Astrocyte (in vitro differentiated cells and primary cell): ENCODE measurements at regions not wholly inside any gene's neighbourhood (a gene's known extent, or its start where the extent isn't known, plus 50 kb on each side); places are given as distances from the start of the nearest gene placed in this dataset.

ENCODE experiments used
- DNase-seq: peaks from one replicate; pipeline ENCODE4 v3.0.0-alpha.2; 2010; ENCODE audit warnings: low read depth
- FAIRE-seq: peaks from 2 replicates; lab custom pipeline; 2011; peaks lifted over from hg19 to GRCh38; lab: Jason Lieb, UNC
- H2AFZ ChIP-seq: 2 replicates; pipeline ENCODE4 v1.6.0; 2012; ENCODE audit warnings: low read depth, low read length, inconsistent platforms
- H3K27ac ChIP-seq: 2 replicates; pipeline ENCODE4 v1.5.1; 2011; ENCODE audit warnings: low read depth, low read length, inconsistent platforms
- H3K27me3 ChIP-seq: 2 replicates; pipeline ENCODE4 v1.6.0; 2011; ENCODE audit warnings: low read length, inconsistent platforms; ENCODE audit not compliant: insufficient read depth
- H3K36me3 ChIP-seq: 2 replicates; pipeline ENCODE4 v1.5.1; 2011; ENCODE audit warnings: low read length, inconsistent platforms; ENCODE audit not compliant: insufficient read depth
- H3K4me1 ChIP-seq: 2 replicates; pipeline ENCODE4 v1.5.1; 2011; ENCODE audit warnings: low read length, inconsistent platforms; ENCODE audit not compliant: insufficient read depth
- H3K4me2 ChIP-seq: 2 replicates; pipeline ENCODE4 v1.6.0; 2012; ENCODE audit warnings: low read length, inconsistent platforms
- H3K4me3 ChIP-seq: 2 replicates; pipeline ENCODE4 v1.5.1; 2011; ENCODE audit warnings: low read depth, mild to moderate bottlenecking, low read length, inconsistent platforms; ENCODE audit not compliant: insufficient read depth
- H3K79me2 ChIP-seq: 2 replicates; pipeline ENCODE4 v1.6.0; 2012; ENCODE audit warnings: mild to moderate bottlenecking, low read length, inconsistent platforms; ENCODE audit not compliant: insufficient read depth
- H3K9ac ChIP-seq: 2 replicates; pipeline ENCODE4 v1.6.0; 2012; ENCODE audit warnings: mild to moderate bottlenecking, low read length, inconsistent platforms
- H3K9me3 ChIP-seq: 2 replicates; pipeline ENCODE4 v1.5.1; 2012; ENCODE audit warnings: low read depth, mild to moderate bottlenecking, low read length, inconsistent platforms; ENCODE audit not compliant: insufficient read depth
- H4K20me1 ChIP-seq: 2 replicates; pipeline ENCODE4 v1.6.0; 2012; ENCODE audit warnings: low read length, inconsistent platforms; ENCODE audit not compliant: insufficient read depth
- H3K27ac Mint-ChIP-seq: one replicate; pipeline ENCODE4 v1.8.0; 2021; ENCODE audit warnings: mild to moderate bottlenecking, mixed read lengths; ENCODE audit not compliant: unreplicated experiment
- H3K27me3 Mint-ChIP-seq: one replicate; pipeline ENCODE4 v1.8.0; 2021; ENCODE audit warnings: low read depth, mixed read lengths; ENCODE audit not compliant: unreplicated experiment
- H3K36me3 Mint-ChIP-seq: one replicate; pipeline ENCODE4 v1.8.0; 2021; ENCODE audit warnings: low read depth, mixed read lengths; ENCODE audit not compliant: unreplicated experiment
- H3K4me1 Mint-ChIP-seq: one replicate; pipeline ENCODE4 v1.8.0; 2021; ENCODE audit warnings: low read depth, mixed read lengths; ENCODE audit not compliant: unreplicated experiment
- H3K4me3 Mint-ChIP-seq: one replicate; pipeline ENCODE4 v1.8.0; 2021; ENCODE audit warnings: mild to moderate bottlenecking, moderate library complexity, mixed read lengths; ENCODE audit not compliant: unreplicated experiment
- H3K9me3 Mint-ChIP-seq: one replicate; pipeline ENCODE4 v1.8.0; 2021; ENCODE audit warnings: mild to moderate bottlenecking, mixed read lengths; ENCODE audit not compliant: unreplicated experiment
- EZH2 ChIP-seq: IDR thresholded peaks from 2 replicates; pipeline ENCODE4 v1.6.1; 2012; ENCODE audit warnings: mild to moderate bottlenecking, low read length, inconsistent platforms; ENCODE audit not compliant: insufficient read depth
- TF ChIP-seq, protein P1 (sequence below): IDR thresholded peaks from 2 replicates; pipeline ENCODE4 v1.5.1; 2011; ENCODE audit warnings: low read depth, mild to moderate bottlenecking, inconsistent platforms, low read length, moderate library complexity; ENCODE audit not compliant: insufficient read depth

DNA sequence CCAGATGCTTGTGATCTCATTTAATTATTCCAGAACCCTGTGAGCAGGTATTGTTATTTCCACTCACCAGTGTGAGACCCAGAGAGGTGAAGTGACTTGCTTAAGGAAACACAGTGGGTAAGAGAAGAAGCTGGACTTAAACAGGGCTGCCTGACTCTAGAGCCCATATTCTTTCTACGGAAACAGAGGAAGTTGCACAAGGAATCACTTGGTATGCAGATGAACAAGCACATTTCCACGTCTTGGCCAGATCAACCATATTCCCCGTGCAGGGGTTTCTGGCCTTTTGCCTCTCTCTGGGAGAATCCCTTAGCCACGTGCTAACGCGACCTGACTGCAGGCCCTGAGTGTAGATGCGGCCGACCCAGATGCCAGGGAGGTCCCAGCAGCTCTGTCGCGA is 195.5 kb upstream of the ATP6AP2 start:
- H3K27me3 Mint-ChIP-seq, result no peaks in the 10 kb centered on the region

DNA sequence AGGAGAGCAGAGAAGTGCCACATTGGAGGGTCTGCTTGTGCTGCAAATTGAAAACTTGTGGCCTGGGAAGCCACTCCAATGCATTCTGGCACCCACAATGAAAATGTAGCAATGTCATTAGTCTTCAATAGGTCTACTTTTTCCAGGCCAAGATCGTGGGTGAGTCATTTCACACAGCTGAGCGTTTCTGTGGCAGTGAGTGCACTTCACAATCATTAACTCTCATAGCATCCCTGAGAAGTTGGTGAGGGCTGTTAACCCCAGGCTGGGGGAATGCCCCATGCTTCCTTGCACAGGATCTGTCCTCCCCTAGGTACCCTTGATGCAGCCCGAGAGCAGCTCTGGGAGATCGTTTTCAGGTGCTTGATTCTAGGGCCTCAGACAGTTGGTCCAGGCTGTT is 196.8 kb upstream of the ATP6AP2 start:
- H3K27ac ChIP-seq, result no peak overlapping the region
- H3K9me3 ChIP-seq, result no peaks in the 10 kb centered on the region
- no peak overlapping the region for H3K4me3 Mint-ChIP-seq
- H3K4me1 Mint-ChIP-seq, result peaks cover 2% of the 10 kb centered on the region
- H3K27me3 ChIP-seq, result no peaks in the 10 kb centered on the region
- TF ChIP-seq EZH2, result no peak
- TF ChIP-seq, protein P1, sequence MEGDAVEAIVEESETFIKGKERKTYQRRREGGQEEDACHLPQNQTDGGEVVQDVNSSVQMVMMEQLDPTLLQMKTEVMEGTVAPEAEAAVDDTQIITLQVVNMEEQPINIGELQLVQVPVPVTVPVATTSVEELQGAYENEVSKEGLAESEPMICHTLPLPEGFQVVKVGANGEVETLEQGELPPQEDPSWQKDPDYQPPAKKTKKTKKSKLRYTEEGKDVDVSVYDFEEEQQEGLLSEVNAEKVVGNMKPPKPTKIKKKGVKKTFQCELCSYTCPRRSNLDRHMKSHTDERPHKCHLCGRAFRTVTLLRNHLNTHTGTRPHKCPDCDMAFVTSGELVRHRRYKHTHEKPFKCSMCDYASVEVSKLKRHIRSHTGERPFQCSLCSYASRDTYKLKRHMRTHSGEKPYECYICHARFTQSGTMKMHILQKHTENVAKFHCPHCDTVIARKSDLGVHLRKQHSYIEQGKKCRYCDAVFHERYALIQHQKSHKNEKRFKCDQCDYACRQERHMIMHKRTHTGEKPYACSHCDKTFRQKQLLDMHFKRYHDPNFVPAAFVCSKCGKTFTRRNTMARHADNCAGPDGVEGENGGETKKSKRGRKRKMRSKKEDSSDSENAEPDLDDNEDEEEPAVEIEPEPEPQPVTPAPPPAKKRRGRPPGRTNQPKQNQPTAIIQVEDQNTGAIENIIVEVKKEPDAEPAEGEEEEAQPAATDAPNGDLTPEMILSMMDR, result no peak
- H3K79me2 ChIP-seq, result no peaks in the 10 kb centered on the region
- H3K27me3 Mint-ChIP-seq, result no peaks in the 10 kb centered on the region
- no peak overlapping the region for H3K4me2 ChIP-seq
- FAIRE-seq (no peak), DNase-seq (peak; percentile 24)
- H4K20me1 ChIP-seq, result no peaks in the 10 kb centered on the region
- no peak overlapping the region for H3K9ac ChIP-seq
- no peaks in the 10 kb centered on the region for H3K4me1 ChIP-seq
- no peak overlapping the region for H3K27ac Mint-ChIP-seq
- H3K36me3 ChIP-seq, result no peaks in the 10 kb centered on the region
- H3K9me3 Mint-ChIP-seq, result no peaks in the 10 kb centered on the region
- H3K4me3 ChIP-seq, result no peak overlapping the region
- no peak overlapping the region for H2AFZ ChIP-seq
- H3K36me3 Mint-ChIP-seq, result no peaks in the 10 kb centered on the region

More for the DNA sequence above, 195.5 kb upstream of the ATP6AP2 start:
- Histone ChIP-seq H3K9ac (no peak overlapping the region), H3K79me2 (no peaks in the 10 kb centered on the region), H3K4me2 (no peak overlapping the region), H4K20me1 (no peaks in the 10 kb centered on the region), H3K4me3 (no peak overlapping the region), H3K4me1 (no peaks in the 10 kb centered on the region), H2AFZ (no peak overlapping the region), H3K27me3 (no peaks in the 10 kb centered on the region), H3K36me3 (no peaks in the 10 kb centered on the region), H3K27ac (no peak overlapping the region), H3K9me3 (no peaks in the 10 kb centered on the region)
- FAIRE-seq, result no peak
- H3K36me3 Mint-ChIP-seq, result no peaks in the 10 kb centered on the region
- peaks cover 2% of the 10 kb centered on the region for H3K4me1 Mint-ChIP-seq
- TF ChIP-seq EZH2, result no peak
- TF ChIP-seq, protein P1, result no peak
- H3K9me3 Mint-ChIP-seq, result no peaks in the 10 kb centered on the region
- no peak for DNase-seq
- no peak overlapping the region for H3K4me3 Mint-ChIP-seq
- H3K27ac Mint-ChIP-seq, result no peak overlapping the region

DNA sequence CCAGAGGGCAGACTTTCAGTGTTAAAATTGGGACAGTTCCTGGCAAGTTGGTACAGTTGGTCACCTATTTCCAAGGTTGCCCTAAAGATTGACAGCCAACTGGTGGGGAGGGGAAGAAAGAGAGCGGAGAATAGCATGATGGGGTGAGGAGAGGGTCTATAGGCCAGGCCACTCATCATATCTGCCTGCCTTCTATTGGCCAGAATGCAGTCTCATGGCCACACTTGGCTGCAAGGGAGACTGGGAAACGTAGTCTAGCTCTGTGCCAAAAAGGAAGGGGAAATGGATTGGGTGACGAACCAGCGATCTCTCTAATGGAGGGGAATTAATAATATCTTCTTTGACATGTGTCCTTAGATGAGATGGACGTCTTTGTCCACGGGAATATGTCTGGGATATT is 197.4 kb upstream of the ATP6AP2 start:
- no peaks in the 10 kb centered on the region for H3K79me2 ChIP-seq
- Mint-ChIP-seq H3K4me1 (peaks cover 2% of the 10 kb centered on the region), H3K27ac (no peak overlapping the region), H3K4me3 (no peak overlapping the region), H3K27me3 (peaks cover 4% of the 10 kb centered on the region), H3K36me3 (no peaks in the 10 kb centered on the region), H3K9me3 (peaks cover 3% of the 10 kb centered on the region)
- DNase-seq (no peak), FAIRE-seq (no peak)
- H3K4me1 ChIP-seq, result no peaks in the 10 kb centered on the region
- H2AFZ ChIP-seq, result no peak overlapping the region
- no peak overlapping the region for H3K27ac ChIP-seq
- no peak overlapping the region for H3K4me2 ChIP-seq
- H3K9me3 ChIP-seq, result no peaks in the 10 kb centered on the region
- no peaks in the 10 kb centered on the region for H3K27me3 ChIP-seq
- TF ChIP-seq EZH2, result no peak
- TF ChIP-seq, protein P1, result no peak
- H3K4me3 ChIP-seq, result no peak overlapping the region
- H4K20me1 ChIP-seq, result no peaks in the 10 kb centered on the region
- no peaks in the 10 kb centered on the region for H3K36me3 ChIP-seq
- H3K9ac ChIP-seq, result no peak overlapping the region
